ENCODE measurements at regions not wholly inside any gene's neighbourhood (a gene's known extent, or its start where the extent isn't known, plus 50 kb on each side); places are given as distances from the start of the nearest gene placed in this dataset.

DNA sequence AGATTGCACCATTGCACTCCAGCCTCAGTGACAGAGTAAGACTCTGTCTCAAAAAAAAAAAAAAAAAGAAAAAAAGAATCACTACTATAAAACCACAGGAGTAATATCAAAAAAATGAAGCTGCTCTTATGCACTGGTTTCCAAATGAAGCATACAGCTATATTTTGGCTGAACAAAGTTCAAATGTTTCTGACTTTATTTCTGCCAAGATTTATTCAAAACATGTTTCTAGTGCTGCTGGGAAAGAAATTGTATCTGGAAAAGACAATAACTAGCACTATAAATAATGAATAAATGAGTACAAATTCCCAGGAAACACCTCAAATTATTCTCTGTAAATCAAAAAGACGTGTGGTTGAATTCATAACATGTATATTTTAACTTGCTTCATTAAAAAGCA lies 102.5 kb upstream of the MME start:
- TF ChIP-seq POLR2A (IDR thresholded peaks at IDR 0.05), result no peak
- TF ChIP-seq, protein P1, sequence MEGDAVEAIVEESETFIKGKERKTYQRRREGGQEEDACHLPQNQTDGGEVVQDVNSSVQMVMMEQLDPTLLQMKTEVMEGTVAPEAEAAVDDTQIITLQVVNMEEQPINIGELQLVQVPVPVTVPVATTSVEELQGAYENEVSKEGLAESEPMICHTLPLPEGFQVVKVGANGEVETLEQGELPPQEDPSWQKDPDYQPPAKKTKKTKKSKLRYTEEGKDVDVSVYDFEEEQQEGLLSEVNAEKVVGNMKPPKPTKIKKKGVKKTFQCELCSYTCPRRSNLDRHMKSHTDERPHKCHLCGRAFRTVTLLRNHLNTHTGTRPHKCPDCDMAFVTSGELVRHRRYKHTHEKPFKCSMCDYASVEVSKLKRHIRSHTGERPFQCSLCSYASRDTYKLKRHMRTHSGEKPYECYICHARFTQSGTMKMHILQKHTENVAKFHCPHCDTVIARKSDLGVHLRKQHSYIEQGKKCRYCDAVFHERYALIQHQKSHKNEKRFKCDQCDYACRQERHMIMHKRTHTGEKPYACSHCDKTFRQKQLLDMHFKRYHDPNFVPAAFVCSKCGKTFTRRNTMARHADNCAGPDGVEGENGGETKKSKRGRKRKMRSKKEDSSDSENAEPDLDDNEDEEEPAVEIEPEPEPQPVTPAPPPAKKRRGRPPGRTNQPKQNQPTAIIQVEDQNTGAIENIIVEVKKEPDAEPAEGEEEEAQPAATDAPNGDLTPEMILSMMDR (IDR thresholded peaks at IDR 0.05), result no peak

Data from upper lobe of left lung (tissue), 4 donors.